ENCODE measurements at regions not wholly inside any gene's neighbourhood (a gene's known extent, or its start where the extent isn't known, plus 50 kb on each side); places are given as distances from the start of the nearest gene placed in this dataset.

DNA sequence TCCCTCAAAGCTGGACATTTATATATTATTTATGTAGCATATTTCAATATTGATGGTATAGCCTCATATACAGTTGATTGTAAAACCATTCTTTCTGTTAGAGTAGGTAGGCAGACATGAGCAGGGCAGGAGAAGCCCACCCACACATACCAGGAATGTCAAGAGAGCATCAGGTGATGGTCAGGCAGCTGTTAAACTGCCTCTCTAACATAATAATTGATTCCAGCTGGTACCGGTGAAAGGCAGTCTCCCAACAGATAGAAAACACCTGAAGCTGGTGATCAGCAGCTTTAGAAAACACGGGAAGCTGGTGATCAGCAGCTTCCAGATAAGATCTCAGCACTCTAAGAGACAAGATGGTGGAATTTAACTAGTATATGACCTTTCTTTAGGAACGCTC is 132.9 kb downstream of the SLITRK6 start:
- TF ChIP-seq CTCF (IDR thresholded peaks at IDR 0.05; ENCODE audit: insufficient read depth, missing control alignments): no peak
- FAIRE-seq (no peak), DNase-seq (ENCODE audit: insufficient read length, low spot score) (no peak)

- no peak for DNase-seq (ENCODE audit: insufficient read length, low spot score)
- FAIRE-seq: no peak
- no peak for TF ChIP-seq CTCF (IDR thresholded peaks at IDR 0.05; ENCODE audit: insufficient read depth, missing control alignments)
Observed at GRCh38 chr13:85665286-85665685, 133.9 kb downstream of the SLITRK6 start.

- TF ChIP-seq CTCF (IDR thresholded peaks at IDR 0.05; ENCODE audit: insufficient read depth, missing control alignments): no peak
- DNase-seq (ENCODE audit: insufficient read length, low spot score) (no peak), FAIRE-seq (no peak)
Observed at GRCh38 chr13:85663856-85664255, 135.4 kb downstream of the SLITRK6 start.

- TF ChIP-seq CTCF (IDR thresholded peaks at IDR 0.05; ENCODE audit: insufficient read depth, missing control alignments): no peak
- DNase-seq (ENCODE audit: insufficient read length, low spot score) (no peak), FAIRE-seq (no peak)
Observed at GRCh38 chr13:85662186-85662585, 137.0 kb downstream of the SLITRK6 start.

- no peak for FAIRE-seq
- TF ChIP-seq CTCF (IDR thresholded peaks at IDR 0.05; ENCODE audit: insufficient read depth, missing control alignments): no peak
- no peak for DNase-seq (ENCODE audit: insufficient read length, low spot score)
Observed at GRCh38 chr13:85661675-85662074, 137.5 kb downstream of the SLITRK6 start.

GRCh38 chr13:85659493-85659892 is 139.7 kb downstream of the SLITRK6 start:
- FAIRE-seq (no peak), DNase-seq (ENCODE audit: insufficient read length, low spot score) (no peak)
- TF ChIP-seq CTCF (IDR thresholded peaks at IDR 0.05; ENCODE audit: insufficient read depth, missing control alignments): no peak

GRCh38 chr13:85657942-85658341 is 141.3 kb downstream of the SLITRK6 start:
- no peak for TF ChIP-seq CTCF (IDR thresholded peaks at IDR 0.05; ENCODE audit: insufficient read depth, missing control alignments)
- FAIRE-seq (no peak), DNase-seq (ENCODE audit: insufficient read length, low spot score) (no peak)
